GM23248 (cell line): ENCODE measurements at regions not wholly inside any gene's neighbourhood (a gene's known extent, or its start where the extent isn't known, plus 50 kb on each side); places are given as distances from the start of the nearest gene placed in this dataset.
"Not testable (repeated sequence)": the region's sequence is repeated elsewhere in the genome, so short reads cannot be mapped to it uniquely, and the experiment has no call there.

Experiments
- DNase-seq: peaks from one replicate; pipeline ENCODE4 v3.0.0-alpha.2; 2015
- H2AFZ ChIP-seq: fragments of 200-600 bp; sonication (generic); 2 replicates; pipeline ENCODE4 v1.6.1; 2016; ENCODE audit warnings: antibody characterized with exemption
- H3F3A ChIP-seq: fragments of 200-600 bp; sonication (generic); 2 replicates; pipeline ENCODE4 v1.6.1; 2016; ENCODE audit warnings: mild to moderate bottlenecking, antibody characterized with exemption, mixed run types; ENCODE audit not compliant: insufficient read depth
- H3K27ac ChIP-seq: fragments of 200-600 bp; sonication (generic); 2 replicates; pipeline ENCODE4 v1.5.1; 2016; ENCODE audit warnings: mild to moderate bottlenecking
- H3K27me3 ChIP-seq: fragments of 200-600 bp; sonication (generic); replicated peaks from 2 replicates; pipeline ENCODE4 v1.6.1; 2016; ENCODE audit warnings: mild to moderate bottlenecking; ENCODE audit not compliant: insufficient read depth
- H3K36me3 ChIP-seq: fragments of 200-600 bp; sonication (generic); 2 replicates; pipeline ENCODE4 v1.6.1; 2016; ENCODE audit warnings: low read depth, mild to moderate bottlenecking
- H3K4me1 ChIP-seq: fragments of 200-600 bp; sonication (generic); 2 replicates; pipeline ENCODE4 v1.6.1; 2016; ENCODE audit warnings: mild to moderate bottlenecking; ENCODE audit not compliant: insufficient read depth
- H3K4me2 ChIP-seq: fragments of 200-600 bp; sonication (generic); one replicate; pipeline ENCODE4 v1.6.1; 2016; ENCODE audit warnings: mild to moderate bottlenecking; ENCODE audit not compliant: unreplicated experiment
- H3K4me3 ChIP-seq: fragments of 200-600 bp; sonication (generic); 2 replicates; pipeline ENCODE4 v1.5.1; 2016; ENCODE audit warnings: mild to moderate bottlenecking
- H3K79me2 ChIP-seq: fragments of 200-600 bp; sonication (generic); 2 replicates; pipeline ENCODE4 v1.6.1; 2016; ENCODE audit warnings: mild to moderate bottlenecking; ENCODE audit not compliant: insufficient read depth
- H3K9ac ChIP-seq: fragments of 200-600 bp; sonication (generic); 2 replicates; pipeline ENCODE4 v1.6.1; 2016; ENCODE audit warnings: mild to moderate bottlenecking
- H3K9me2 ChIP-seq: fragments of 200-600 bp; sonication (generic); 2 replicates; pipeline ENCODE4 v1.6.1; 2016; ENCODE audit warnings: mixed run types, mild to moderate bottlenecking, moderate library complexity; ENCODE audit not compliant: insufficient read depth
- H3K9me3 ChIP-seq: fragments of 200-600 bp; sonication (generic); one replicate; pipeline ENCODE4 v1.6.1; 2017; ENCODE audit warnings: low read depth
- H4K20me1 ChIP-seq: fragments of 200-600 bp; sonication (generic); 2 replicates; pipeline ENCODE4 v1.6.0; 2016; ENCODE audit not compliant: insufficient read depth
- WGBS, 2 experiments: methylation state at CpG; one replicate each; pipeline ENCODE4 v1.1.6; 2015 to 2017; ENCODE audit warnings: low lambda C conversion rate in 2 of 2, low coverage in 1 of 2; ENCODE audit errors: missing lambda C conversion rate in 2 of 2; 5-methylcytosine and 5-hydroxymethylcytosine counted together
- in situ Hi-C: fragments of 300-500 bp; cut with MboI; formaldehyde crosslinking; loops from 2 replicates; pipeline ENCODE4 v1.15.0; 2020

DNA sequence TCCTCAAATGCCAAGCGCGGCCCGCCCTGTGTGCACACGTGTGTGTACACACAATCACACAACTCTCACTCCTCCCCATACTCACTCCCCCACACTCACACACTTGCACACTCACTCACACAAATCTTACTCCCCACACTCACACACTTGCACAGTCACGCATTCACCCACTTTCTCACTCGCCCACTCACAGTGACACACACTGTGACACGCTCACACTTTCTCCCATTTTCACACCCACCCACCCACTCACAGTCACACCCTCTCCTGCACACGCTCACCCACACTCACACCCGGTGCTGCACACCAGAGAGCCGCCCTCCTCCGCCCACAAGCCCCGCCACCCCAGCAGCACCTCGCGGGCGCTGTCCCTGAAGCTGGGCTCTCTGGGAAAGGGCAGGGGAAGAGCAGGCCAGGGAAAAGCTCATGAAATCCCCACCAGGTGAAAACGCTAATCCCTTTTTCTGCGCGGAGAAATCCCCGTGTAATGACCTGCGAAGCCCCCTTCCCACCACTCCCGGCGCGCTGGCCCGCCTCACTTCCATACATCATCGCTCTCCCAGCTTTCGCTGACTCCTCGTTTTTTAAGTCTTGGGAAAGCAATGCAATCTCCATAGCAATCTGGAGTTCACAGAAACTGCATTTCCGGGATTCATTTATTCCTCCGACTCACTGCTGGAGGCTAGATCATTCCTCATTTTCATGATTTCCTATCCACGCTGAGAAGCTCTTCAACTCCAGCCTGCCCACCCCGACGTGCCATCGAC, 211.6 kb upstream of the LRRC61 start:
- H3K36me3 ChIP-seq, in situ Hi-C loops, H4K20me1 ChIP-seq, H3K9me3 ChIP-seq, H3K4me2 ChIP-seq, H3K79me2 ChIP-seq, H2AFZ ChIP-seq, H3K4me3 ChIP-seq, H3F3A ChIP-seq, DNase-seq, H3K9ac ChIP-seq, H3K4me1 ChIP-seq, H3K27me3 ChIP-seq, H3K27ac ChIP-seq, H3K9me2 ChIP-seq: not testable (repeated sequence)
- 34% methylated on average over 15 to 21 of the region's 33 CpGs for WGBS, 2 experiments

DNA sequence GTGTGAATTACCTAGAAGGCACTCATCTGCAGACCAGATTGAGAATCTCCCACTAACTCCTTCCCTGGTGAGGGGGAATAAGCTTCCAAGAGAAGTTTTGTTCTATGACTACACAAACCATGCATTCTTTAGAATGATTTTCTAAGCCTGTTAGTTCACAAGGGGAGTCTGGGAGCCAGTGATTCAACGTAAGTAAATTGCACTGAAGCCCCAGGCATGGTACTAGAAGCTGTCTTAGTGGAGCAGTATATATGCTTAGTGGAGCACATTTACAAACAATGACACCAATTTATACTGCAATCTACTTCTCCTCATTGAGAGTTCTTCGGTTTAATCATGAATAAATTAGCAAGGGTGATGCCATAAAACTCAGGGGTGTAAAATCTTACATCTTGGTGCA, 209.9 kb upstream of the LRRC61 start:
- in situ Hi-C loops, H3K9ac ChIP-seq, H3K9me3 ChIP-seq, H3K27ac ChIP-seq, H3F3A ChIP-seq, H3K36me3 ChIP-seq, DNase-seq, H3K4me2 ChIP-seq, H3K27me3 ChIP-seq, H3K4me1 ChIP-seq, H3K9me2 ChIP-seq, H2AFZ ChIP-seq, H3K79me2 ChIP-seq, H3K4me3 ChIP-seq, H4K20me1 ChIP-seq: not testable (repeated sequence)
- 0 to 3% methylated on average over 2 of the region's 2 CpGs for WGBS, 2 experiments

DNA sequence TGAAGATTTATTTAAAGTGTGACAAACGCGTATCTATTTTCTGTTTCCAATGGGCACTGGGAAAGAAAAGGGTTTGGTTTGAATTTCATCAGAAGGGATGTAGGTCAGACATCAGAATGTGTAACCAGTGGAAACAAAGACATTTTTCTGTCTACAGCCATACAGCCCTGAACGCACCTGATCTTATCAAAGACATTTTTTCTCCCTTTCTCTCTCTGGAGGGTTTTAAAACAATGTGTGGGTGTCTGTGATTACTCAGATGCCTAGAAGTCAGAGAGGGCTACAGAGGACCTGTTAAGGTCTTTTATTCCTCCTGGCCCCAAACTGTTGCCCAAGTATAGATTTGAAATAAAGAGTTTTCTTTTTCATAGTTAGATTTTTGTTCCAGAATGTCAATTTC, 208.6 kb upstream of the LRRC61 start:
- H3K4me2 ChIP-seq, H3K27ac ChIP-seq, H3K79me2 ChIP-seq, H3K4me3 ChIP-seq, H3K4me1 ChIP-seq, H3K9me3 ChIP-seq, H3F3A ChIP-seq, H3K27me3 ChIP-seq, in situ Hi-C loops, H3K36me3 ChIP-seq, H3K9ac ChIP-seq, H2AFZ ChIP-seq, DNase-seq, H3K9me2 ChIP-seq, H4K20me1 ChIP-seq: not testable (repeated sequence)
- 30 to 32% methylated on average over 3 of the region's 3 CpGs for WGBS, 2 experiments

DNA sequence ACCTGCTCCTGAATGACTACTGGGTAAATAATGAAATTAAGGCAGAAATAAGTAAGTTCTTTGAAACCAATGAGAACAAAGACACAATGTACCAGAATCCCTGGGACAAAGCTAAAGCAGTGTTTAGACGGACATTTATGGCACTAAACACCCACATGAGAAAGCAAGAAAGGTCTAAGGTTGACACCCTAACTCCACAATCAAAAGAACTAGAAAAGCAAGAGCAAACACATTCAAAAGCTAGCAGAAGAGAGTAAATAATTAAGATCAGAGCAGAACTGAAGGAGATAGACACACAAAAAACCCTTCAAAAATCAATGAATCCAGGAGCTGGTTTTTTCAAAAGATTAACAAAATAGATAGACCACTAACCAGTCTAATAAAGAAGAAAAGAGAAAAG, 203.2 kb upstream of the LRRC61 start:
- H3K4me2 ChIP-seq, in situ Hi-C loops, H2AFZ ChIP-seq, H3F3A ChIP-seq, H3K27ac ChIP-seq, H3K9me2 ChIP-seq, H3K4me3 ChIP-seq, H3K9ac ChIP-seq, H3K79me2 ChIP-seq, H3K4me1 ChIP-seq, H3K36me3 ChIP-seq, H3K27me3 ChIP-seq, DNase-seq, H3K9me3 ChIP-seq, H4K20me1 ChIP-seq: not testable (repeated sequence)
- 0% methylated on average over 1 of the region's 1 CpG for WGBS, 2 experiments

DNA sequence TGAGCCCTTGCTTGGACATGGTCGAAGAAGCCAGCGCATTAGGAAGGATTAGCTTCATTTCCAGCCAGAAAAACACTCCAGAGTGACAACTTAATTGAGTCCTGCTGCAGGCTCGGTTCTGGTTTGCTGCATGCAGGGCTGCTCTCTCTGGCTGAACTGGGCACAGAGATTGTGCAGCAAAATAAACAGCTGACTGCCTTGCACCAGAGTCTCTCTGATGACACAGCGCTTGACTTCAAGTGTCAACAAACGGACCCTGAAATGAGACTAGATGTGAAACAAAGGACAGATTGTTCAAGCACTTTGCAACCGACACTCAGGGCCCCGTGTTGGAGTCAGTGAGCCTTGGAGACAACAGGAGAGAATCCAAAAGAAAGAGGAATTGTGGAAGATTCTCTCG, 197.3 kb upstream of the LRRC61 start:
- H3K36me3 ChIP-seq, H2AFZ ChIP-seq, H3K27me3 ChIP-seq, H4K20me1 ChIP-seq, H3K79me2 ChIP-seq, H3K27ac ChIP-seq, H3K4me2 ChIP-seq, H3K4me3 ChIP-seq, H3F3A ChIP-seq, DNase-seq, H3K9me2 ChIP-seq, H3K9me3 ChIP-seq, H3K4me1 ChIP-seq, H3K9ac ChIP-seq, in situ Hi-C loops: not testable (repeated sequence)
- 24 to 25% methylated on average over 8 of the region's 8 CpGs for WGBS, 2 experiments

DNA sequence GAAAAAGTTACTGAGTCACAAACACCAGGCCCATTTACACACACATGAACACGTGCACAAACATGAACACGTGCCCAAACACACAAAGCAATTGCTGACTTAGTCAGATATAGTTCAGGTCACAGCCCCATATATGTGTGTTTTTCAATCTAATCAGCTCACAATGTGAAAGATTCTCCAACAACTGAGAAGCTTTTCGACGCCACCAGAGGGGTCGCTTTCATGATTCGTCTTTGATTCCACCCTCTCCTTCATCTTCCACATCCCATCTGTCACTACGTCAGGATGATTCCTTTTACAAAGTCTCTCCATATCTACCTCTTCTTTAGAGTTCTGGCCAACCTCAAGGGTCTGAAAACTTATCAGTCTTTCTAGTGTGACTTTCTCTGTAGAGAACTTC, 188.7 kb upstream of the LRRC61 start:
- 16 to 25% methylated on average over 7 of the region's 7 CpGs for WGBS, 2 experiments
- in situ Hi-C loops, H3F3A ChIP-seq: not testable (repeated sequence)

DNA sequence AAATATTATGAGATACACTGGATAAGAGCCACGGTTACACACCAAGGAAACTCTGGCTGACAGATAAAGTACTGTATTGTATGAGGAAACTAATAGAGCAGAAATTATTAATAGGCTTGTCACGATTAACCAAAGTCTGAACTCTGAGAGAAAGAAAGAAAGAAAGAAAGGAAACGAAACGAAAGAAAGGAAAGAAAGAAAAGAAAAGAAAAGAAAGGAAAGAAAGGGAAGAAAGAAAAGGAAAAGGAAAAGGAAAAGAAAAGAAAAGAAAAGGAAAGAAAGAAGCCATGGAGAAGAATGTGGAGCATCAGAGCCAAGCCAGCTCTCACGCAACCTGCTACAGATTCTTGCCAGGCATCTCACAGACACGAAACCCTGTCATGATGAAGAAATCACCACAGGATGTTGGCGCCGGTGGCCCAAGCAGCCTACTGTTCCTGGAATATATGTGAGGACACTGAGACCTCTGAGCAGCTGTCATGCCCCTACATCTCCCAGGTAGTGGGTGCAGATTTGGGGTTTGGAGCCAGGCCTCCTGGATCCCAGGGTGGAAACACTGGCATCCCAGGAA, 187.4 kb upstream of the LRRC61 start:
- peak; percentile 1 for DNase-seq
- H3F3A ChIP-seq, H2AFZ ChIP-seq, H3K9me2 ChIP-seq, H4K20me1 ChIP-seq, H3K36me3 ChIP-seq, H3K9ac ChIP-seq, H3K4me2 ChIP-seq, H3K27me3 ChIP-seq, H3K4me3 ChIP-seq, H3K4me1 ChIP-seq, H3K79me2 ChIP-seq, H3K27ac ChIP-seq, in situ Hi-C loops, H3K9me3 ChIP-seq: not testable (repeated sequence)
- WGBS, 2 experiments, result 5% methylated on average over 8 of the region's 8 CpGs

More for the DNA sequence above, 188.7 kb upstream of the LRRC61 start:
- not testable (repeated sequence) for H3K4me1 ChIP-seq, H3K27ac ChIP-seq, H3K27me3 ChIP-seq, H3K9me3 ChIP-seq, DNase-seq, H3K9ac ChIP-seq, H3K4me3 ChIP-seq, H3K36me3 ChIP-seq, H3K9me2 ChIP-seq, H3K79me2 ChIP-seq, H2AFZ ChIP-seq, H3K4me2 ChIP-seq, H4K20me1 ChIP-seq

DNA sequence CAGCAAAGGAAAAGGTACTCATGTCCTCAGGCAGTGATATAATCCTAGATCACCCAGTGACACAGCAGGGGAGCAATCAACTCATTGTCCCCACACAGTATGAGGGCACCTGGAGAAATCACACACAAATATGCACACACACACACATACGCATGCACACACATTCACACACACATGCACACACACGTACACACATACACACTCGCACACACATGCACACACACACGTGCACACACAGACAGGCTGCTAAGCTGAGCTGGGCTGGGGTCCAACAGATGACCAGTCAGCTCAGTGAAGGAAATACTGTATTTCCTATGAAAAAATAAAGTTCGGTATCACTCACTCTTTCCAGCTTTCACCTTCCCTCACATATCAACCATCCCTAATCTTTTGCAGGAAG, 183.3 kb upstream of the LRRC61 start:
- in situ Hi-C loops, H3K79me2 ChIP-seq, H3K9me2 ChIP-seq, H3K4me3 ChIP-seq, H3K4me2 ChIP-seq, H3K36me3 ChIP-seq, H3F3A ChIP-seq, H3K27ac ChIP-seq, H4K20me1 ChIP-seq, H3K27me3 ChIP-seq, H3K9me3 ChIP-seq, H3K9ac ChIP-seq, H2AFZ ChIP-seq, DNase-seq, H3K4me1 ChIP-seq: not testable (repeated sequence)
- 23 to 31% methylated on average over 5 of the region's 5 CpGs for WGBS, 2 experiments
